NAMALWA (cell line): ENCODE measurements at regions not wholly inside any gene's neighbourhood (a gene's known extent, or its start where the extent isn't known, plus 50 kb on each side); places are given as distances from the start of the nearest gene placed in this dataset.
"Not testable (repeated sequence)": the region's sequence is repeated elsewhere in the genome, so short reads cannot be mapped to it uniquely, and the experiment has no call there.

Source experiments
- DNase-seq: peaks from one replicate; pipeline ENCODE4 v3.0.0-alpha.2; 2015; ENCODE audit warnings: low spot score

DNA sequence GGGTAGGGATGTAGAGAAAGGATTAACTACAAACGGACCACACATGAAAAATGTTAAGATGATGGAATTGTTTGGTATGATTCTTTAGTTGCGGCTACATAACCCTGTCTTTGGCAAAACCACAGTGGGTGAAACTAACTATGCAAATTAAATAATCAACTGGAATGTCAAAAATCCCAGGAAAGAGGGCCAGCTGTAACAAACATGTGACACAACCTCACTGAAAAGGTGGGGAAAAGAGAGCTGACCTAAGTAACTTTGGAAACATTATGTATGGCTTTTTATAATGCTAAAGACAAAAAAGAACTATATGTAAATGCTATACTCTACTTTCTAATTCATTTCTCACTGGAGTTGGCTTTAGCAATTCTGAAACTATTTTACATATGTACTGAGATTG is 252.0 kb downstream of the MRPS30 start:
- no peak for DNase-seq

- no peak for DNase-seq
These were observed 253.3 kb downstream of the MRPS30 start for GRCh38 chr5:45062044-45062443.

DNA sequence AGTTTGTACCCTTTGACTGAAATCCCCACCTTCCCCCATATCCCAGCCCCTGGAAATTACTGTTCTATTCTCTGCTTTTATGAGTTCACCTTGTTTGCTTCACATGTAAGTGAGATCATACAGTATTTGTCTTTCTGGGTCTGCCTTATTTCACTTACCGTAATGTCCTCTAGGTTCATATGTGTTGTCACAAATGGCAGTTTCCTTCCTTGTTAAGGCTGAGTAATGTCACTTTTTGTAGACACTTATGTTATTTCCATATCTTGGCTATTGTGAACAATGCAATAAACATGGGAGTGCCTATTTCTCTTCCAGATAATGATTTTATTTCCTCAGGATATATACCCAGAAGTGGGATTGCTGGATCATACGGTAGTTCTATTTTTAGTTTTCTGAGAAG is 272.3 kb downstream of the MRPS30 start:
- DNase-seq = no peak

- no peak for DNase-seq
These were observed 281.1 kb downstream of the MRPS30 start for GRCh38 chr5:45089870-45090269.

- no peak for DNase-seq
These were observed 284.6 kb downstream of the MRPS30 start for GRCh38 chr5:45093377-45093776.

- DNase-seq = no peak
These were observed 286.2 kb downstream of the MRPS30 start for GRCh38 chr5:45094876-45095440.

- no peak for DNase-seq
These were observed 289.7 kb downstream of the MRPS30 start for GRCh38 chr5:45098483-45098882.

DNA sequence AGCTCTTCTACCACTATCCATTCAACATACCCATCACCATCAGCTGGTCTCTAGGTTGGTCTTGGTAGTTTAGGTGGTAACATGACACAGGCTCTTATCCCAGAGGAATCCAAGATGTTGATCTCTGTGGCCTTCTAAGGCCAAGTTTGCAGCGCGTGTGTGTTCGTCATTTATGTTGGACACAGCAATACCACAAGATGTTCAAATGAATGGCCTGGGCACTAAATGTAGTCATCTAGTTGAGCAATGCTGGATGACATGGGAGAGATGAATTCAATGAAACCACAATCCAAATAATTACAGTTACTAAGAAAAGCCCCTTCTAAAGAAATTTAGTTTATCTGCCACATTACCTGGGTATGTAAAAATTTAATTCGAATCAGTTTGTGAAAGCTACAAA is 292.4 kb downstream of the MRPS30 start:
- no peak for DNase-seq

GRCh38 chr5:45105491-45105994 is 296.8 kb downstream of the MRPS30 start:
- no peak for DNase-seq

DNA sequence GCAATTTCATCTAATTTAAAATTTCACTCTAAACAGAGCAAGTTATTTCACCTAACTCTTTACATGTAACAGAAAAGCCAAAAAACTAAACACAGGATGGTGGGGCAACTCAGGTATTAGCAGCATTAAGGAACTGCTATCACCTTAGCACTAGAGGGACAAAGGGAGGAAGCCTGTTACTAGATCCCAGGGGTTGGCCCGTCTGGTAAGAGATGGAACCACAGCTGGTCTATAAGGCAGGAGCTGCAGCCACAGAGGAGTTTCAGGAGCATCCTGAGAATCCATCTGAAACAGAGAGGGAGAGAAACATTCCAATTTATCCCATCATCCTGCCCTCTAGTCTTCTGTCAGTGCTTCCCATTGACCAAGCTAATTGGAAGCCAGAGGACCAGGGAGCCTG is 300.3 kb downstream of the MRPS30 start:
- DNase-seq = no peak

GRCh38 chr5:45109636-45110035 is 300.9 kb downstream of the MRPS30 start:
- DNase-seq = no peak

DNA sequence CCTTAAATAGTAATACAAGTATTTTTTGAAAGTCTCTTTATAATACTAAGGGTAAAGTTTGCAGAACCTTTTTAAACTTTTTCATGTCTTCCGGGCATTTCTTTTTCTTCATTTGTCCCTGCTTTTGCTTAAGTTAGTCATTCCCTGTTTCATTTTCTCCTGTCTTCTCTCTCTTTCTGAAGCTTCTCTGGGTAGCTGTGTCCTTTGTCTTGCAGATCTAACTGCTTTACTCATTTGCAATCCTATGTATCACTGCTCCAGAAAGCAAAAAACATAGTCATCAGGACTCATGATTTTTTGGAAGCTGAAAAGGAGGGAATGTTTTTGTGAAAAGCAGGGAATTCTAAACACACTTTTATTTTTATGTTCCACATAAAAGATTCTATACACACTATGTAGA is 301.7 kb downstream of the MRPS30 start:
- no peak for DNase-seq

DNA sequence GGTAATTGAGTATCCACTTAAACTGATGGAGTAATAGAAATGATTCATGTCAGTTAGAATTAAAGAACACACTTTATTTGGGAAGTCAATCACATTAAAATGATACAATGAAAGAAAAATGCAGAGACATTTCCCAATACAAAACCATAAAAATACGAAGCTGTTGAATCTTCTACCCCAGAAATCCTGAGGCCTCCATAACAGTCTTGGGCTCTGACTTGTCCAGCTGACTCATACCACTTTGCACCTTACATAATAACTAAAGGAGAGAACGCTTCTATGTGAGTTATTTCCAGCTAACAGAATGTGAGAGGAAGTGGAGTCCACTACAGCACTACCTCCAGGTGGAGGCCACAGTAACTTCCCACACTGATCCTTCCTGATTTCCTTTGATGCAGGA is 305.0 kb downstream of the MRPS30 start:
- no peak for DNase-seq

DNA sequence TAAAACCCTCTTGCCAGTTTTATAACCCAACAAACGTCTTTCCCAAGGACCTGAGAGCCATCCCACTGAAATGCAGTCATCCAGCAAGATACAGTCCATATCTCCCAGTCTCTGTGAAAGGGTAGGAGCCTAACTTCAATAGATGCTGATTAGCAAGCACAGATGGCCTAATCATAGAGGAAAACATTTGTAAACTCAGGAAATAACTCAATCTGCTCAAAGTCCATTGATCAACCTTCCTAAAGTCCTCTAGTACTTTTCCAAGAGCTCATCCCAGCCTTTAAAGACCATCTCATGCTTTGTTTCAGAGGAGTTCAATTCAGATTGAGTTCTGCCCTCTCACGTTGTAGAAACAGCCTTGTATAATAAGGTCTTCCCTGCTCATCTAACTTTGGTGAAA is 324.2 kb downstream of the MRPS30 start:
- DNase-seq = no peak

DNA sequence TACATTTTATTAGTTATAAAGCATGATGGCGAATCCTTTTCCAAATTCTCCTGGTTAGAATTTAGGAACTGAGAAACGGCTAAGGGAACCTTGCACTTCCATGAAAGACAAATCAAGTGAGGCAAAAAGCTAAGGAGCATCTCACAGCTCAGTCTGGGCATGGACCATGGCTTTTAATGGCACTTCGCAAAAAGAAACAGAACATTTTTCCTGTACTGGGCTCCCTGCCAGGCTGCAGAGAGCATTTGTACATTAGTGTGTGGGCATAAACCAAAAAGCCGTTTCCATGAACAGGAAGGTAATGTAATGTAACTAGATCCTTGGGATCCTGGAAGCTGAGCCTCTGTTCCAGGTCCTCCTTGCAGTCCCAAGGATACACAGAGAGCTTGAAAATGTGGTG is 354.2 kb downstream of the MRPS30 start:
- DNase-seq = no peak

- DNase-seq = no peak
These were observed 362.8 kb downstream of the MRPS30 start for GRCh38 chr5:45171563-45171962.

- not testable (repeated sequence) for DNase-seq
These were observed 363.9 kb downstream of the MRPS30 start for GRCh38 chr5:45172634-45173033.

DNA sequence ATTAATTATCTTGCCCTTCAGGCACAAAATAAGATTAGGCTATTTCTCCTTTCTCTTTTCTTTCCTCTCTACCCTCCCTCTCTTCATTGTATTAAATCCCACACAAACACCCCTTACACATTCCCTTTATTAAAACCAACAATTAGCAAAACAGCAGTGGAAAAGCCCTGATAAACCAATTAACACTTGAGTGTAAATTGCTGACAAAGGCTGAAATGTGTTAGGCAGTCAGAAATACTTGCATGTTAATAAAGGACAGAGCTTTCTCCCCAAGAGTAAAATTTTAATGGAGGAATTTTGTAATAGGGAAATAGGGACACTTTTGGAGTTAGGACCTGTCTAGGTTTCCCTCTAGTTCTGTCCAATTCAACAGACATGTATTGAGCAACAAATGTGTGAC is 370.9 kb downstream of the MRPS30 start:
- no peak for DNase-seq

- DNase-seq = no peak
These were observed 380.3 kb downstream of the MRPS30 start for GRCh38 chr5:45189042-45189441.

DNA sequence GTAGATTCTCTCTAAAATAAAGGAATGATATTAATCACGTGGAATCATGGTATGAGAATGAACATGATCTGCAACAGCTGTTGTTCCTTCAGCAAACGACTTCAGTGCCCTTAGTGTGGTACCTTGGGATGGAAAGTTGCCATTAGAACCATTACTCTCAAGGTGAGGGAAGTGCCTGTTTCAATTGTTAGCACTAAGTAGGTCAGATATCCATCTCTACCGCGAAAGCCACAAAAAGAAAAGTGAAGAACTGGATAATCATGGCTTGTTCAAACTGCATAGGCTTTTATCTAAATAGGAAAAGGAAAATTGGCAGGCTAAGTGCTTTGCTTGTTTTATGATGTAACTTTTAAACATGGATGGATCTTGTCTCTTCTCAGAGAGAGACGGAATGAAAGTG is 380.7 kb downstream of the MRPS30 start:
- DNase-seq = no peak

DNA sequence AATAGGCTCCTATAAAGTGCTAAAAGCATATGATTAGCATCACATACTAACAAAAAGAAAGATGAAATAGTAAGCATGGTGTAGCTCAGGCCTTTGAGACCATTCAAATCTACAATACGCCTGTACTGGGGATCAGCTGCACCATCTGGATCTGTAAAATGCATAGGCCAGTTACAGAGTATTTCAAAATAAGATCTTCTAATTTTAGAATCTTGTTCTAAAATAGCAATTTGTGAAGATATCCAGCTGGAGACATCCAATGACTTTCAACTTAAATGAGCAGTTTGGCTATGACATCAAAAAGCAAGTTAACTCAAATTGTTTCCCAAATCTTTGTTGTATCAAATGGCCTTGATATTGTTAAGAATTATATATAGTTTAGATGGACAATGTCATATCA is 386.3 kb downstream of the MRPS30 start:
- DNase-seq = no peak
